Activated B cell treated with CpG ODN at 0.5 μM for 24 hours (primary cell): ENCODE measurements at regions not wholly inside any gene's neighbourhood (a gene's known extent, or its start where the extent isn't known, plus 50 kb on each side); places are given as distances from the start of the nearest gene placed in this dataset.

Experiments
- ATAC-seq: fragments of 200-7000 bp; cut with Tn5 transposase; one replicate; pipeline ENCODE4 v1.10.0; 2021; ENCODE audit warnings: low read depth, mild to moderate bottlenecking, moderate library complexity
- CTCF ChIA-PET: fragments of 350-600 bp; sonication (Branson Sonifier 250); formaldehyde crosslinking; loops from one replicate; lab custom pipeline; 2021; ENCODE audit warnings: antibody characterized with exemption; lab: Charles Lee
- POLR2A ChIA-PET: fragments of 350-600 bp; sonication (Branson Sonifier 250); formaldehyde crosslinking; loops from one replicate; lab custom pipeline; 2021; ENCODE audit warnings: antibody characterized with exemption; lab: Charles Lee
- DNase-seq: peaks from one replicate; pipeline ENCODE4 v3.0.0; 2022
- H3K27ac Mint-ChIP-seq: one replicate; pipeline ENCODE4 v1.8.0; 2020; ENCODE audit warnings: mixed read lengths
- H3K27me3 Mint-ChIP-seq: one replicate; pipeline ENCODE4 v1.8.0; 2021; ENCODE audit warnings: mixed read lengths
- H3K36me3 Mint-ChIP-seq: one replicate; pipeline ENCODE4 v1.8.0; 2021; ENCODE audit warnings: low read depth, mixed read lengths
- H3K4me1 Mint-ChIP-seq: one replicate; pipeline ENCODE4 v1.8.0; 2021; ENCODE audit warnings: mixed read lengths
- H3K4me3 Mint-ChIP-seq: one replicate; pipeline ENCODE4 v1.8.0; 2020; ENCODE audit warnings: mild to moderate bottlenecking, mixed read lengths
- H3K9me3 Mint-ChIP-seq: one replicate; pipeline ENCODE4 v1.8.0; 2020; ENCODE audit warnings: mixed read lengths
- intact Hi-C: fragments of 100-400 bp; cut with micrococcal nuclease; formaldehyde crosslinking; loops from one replicate; pipeline ENCODE4 v1.15.1; 2024
- TF ChIP-seq, protein P1 (sequence below): fragments of 200-600 bp; IDR thresholded peaks from one replicate; pipeline ENCODE4 v1.8.0; 2022; ENCODE audit warnings: antibody characterized with exemption, mild to moderate bottlenecking

DNA sequence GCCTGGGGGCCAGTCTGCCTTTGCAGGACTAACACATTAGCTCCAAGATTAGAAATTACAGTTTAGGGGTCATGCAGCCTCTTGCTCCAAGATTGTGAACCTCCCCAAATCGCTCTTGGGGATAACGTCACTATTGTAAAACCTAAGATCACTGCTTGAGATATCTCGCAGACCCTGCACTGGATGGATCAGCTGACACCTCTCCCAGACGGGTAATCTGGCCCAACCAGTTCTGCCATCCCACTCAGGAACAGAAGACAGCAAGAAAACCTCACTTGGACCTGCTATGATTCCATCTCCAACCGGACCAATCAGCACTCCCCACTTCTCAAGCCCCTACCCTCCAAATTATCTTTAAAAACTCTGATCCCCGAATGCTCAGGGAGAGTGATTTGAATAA is 431.2 kb downstream of the GPM6A start:
- H3K27me3 Mint-ChIP-seq = no peaks in the 10 kb centered on the region
- CTCF ChIA-PET = no interaction called here
- no peak overlapping the region for H3K27ac Mint-ChIP-seq
- no peak for DNase-seq
- no peaks in the 10 kb centered on the region for H3K9me3 Mint-ChIP-seq
- H3K36me3 Mint-ChIP-seq = no peaks in the 10 kb centered on the region
- intact Hi-C loops = no loop called here
- H3K4me3 Mint-ChIP-seq = no peak overlapping the region
- POLR2A ChIA-PET = no interaction called here
- TF ChIP-seq, protein P1, sequence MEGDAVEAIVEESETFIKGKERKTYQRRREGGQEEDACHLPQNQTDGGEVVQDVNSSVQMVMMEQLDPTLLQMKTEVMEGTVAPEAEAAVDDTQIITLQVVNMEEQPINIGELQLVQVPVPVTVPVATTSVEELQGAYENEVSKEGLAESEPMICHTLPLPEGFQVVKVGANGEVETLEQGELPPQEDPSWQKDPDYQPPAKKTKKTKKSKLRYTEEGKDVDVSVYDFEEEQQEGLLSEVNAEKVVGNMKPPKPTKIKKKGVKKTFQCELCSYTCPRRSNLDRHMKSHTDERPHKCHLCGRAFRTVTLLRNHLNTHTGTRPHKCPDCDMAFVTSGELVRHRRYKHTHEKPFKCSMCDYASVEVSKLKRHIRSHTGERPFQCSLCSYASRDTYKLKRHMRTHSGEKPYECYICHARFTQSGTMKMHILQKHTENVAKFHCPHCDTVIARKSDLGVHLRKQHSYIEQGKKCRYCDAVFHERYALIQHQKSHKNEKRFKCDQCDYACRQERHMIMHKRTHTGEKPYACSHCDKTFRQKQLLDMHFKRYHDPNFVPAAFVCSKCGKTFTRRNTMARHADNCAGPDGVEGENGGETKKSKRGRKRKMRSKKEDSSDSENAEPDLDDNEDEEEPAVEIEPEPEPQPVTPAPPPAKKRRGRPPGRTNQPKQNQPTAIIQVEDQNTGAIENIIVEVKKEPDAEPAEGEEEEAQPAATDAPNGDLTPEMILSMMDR = no peak
- no peak for ATAC-seq
- no peaks in the 10 kb centered on the region for H3K4me1 Mint-ChIP-seq

GRCh38 chr4:175385797-175386196 is 426.3 kb downstream of the GPM6A start:
- ChIA-PET CTCF (no interaction called here), POLR2A (no interaction called here)
- H3K27me3 Mint-ChIP-seq = no peaks in the 10 kb centered on the region
- intact Hi-C loops = loop anchor here (5.0 kb wide), 1 partner anchor 463 kb away; no protein-coding TSS in a partner anchor
- TF ChIP-seq, protein P1 = no peak
- H3K4me3 Mint-ChIP-seq = no peak overlapping the region
- no peaks in the 10 kb centered on the region for H3K36me3 Mint-ChIP-seq
- H3K27ac Mint-ChIP-seq = peak overlapping the region; percentile 56
- no peak for DNase-seq
- peaks cover 13% of the 10 kb centered on the region for H3K4me1 Mint-ChIP-seq
- H3K9me3 Mint-ChIP-seq = peaks cover 7% of the 10 kb centered on the region
- no peak for ATAC-seq

DNA sequence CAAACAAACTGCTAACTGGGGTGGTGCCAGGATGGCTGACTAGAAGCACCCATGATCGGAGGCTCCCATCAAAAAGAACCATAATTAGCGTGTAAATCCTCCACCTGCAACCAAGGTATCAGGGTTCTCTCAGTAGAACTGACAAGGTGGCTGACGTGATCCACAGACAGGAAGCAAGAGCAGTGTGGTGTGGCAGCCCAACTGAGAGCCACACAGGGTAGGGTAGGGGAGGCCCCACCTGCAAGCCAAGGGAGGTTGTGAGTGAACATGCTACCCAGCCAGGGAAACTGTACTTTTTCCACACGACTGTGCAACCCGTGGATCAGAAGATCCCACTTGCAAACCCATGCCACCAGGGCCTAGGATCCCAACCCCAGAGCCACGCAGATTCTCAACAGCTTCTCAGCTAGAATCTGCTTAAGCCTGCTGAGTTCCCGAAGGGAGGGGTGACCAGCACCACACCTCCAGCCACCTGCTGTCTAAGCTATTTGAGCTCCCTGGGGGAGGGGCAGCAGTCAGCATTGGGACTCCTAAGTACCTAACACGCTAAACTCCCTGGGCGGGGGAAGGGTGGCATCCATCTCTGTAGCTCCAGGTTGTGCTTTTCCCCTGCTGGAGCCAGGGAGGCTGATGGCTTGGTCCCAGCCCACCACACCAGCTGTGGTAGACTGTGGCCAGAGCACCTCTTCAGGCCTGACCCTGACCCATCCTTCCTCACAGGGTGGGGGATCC is 425.1 kb downstream of the GPM6A start:
- CTCF ChIA-PET = no interaction called here
- ATAC-seq (peak; percentile 86), DNase-seq (no peak)
- H3K27me3 Mint-ChIP-seq = no peaks in the 10 kb centered on the region
- intact Hi-C loops = loop anchor here (5.0 kb wide), 1 partner anchor 465 kb away; no protein-coding TSS in a partner anchor
- H3K9me3 Mint-ChIP-seq = peaks cover 7% of the 10 kb centered on the region
- peak overlapping the region; percentile 44 for H3K4me3 Mint-ChIP-seq
- TF ChIP-seq, protein P1 = no peak
- H3K27ac Mint-ChIP-seq = peak overlapping the region; percentile 51
- POLR2A ChIA-PET = no interaction called here
- H3K36me3 Mint-ChIP-seq = no peaks in the 10 kb centered on the region
- H3K4me1 Mint-ChIP-seq = peaks cover 13% of the 10 kb centered on the region

GRCh38 chr4:175394208-175394607 is 417.9 kb downstream of the GPM6A start:
- ChIA-PET CTCF (no interaction called here), POLR2A (no interaction called here)
- intact Hi-C loops = no loop called here
- TF ChIP-seq, protein P1 = no peak
- DNase-seq (no peak), ATAC-seq (no peak)
- no peaks in the 10 kb centered on the region for H3K27me3 Mint-ChIP-seq
- H3K27ac Mint-ChIP-seq = no peak overlapping the region
- no peak overlapping the region for H3K4me3 Mint-ChIP-seq
- no peaks in the 10 kb centered on the region for H3K36me3 Mint-ChIP-seq
- peaks cover 10% of the 10 kb centered on the region for H3K4me1 Mint-ChIP-seq
- peaks cover 13% of the 10 kb centered on the region for H3K9me3 Mint-ChIP-seq

DNA sequence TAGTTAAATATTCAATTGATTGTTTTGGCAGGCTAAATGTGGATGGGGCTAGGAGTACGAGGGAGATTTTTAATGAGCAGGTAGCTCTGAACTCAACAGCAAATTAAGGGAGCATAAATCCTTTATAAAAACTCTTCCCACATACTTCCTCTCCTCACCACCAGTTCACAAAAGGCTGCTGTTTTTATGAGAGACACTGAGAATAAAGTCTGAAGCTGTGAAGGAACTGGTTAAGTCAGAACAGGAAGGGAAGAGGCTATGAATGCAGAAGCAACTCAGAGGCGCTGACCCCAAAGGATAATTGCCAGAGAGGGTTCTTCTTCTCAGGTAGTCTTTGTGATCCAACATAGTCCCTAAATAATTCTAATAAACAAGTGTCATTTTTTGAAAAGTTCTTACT is 406.1 kb downstream of the GPM6A start:
- POLR2A ChIA-PET = no interaction called here
- CTCF ChIA-PET = no interaction called here
- intact Hi-C loops = no loop called here
- DNase-seq = no peak
- no peak for ATAC-seq
- H3K4me3 Mint-ChIP-seq = no peak overlapping the region
- no peaks in the 10 kb centered on the region for H3K9me3 Mint-ChIP-seq
- H3K36me3 Mint-ChIP-seq = no peaks in the 10 kb centered on the region
- no peaks in the 10 kb centered on the region for H3K27me3 Mint-ChIP-seq
- peaks cover 3% of the 10 kb centered on the region for H3K4me1 Mint-ChIP-seq
- H3K27ac Mint-ChIP-seq = no peak overlapping the region
- TF ChIP-seq, protein P1 = no peak
